Lung (tissue), 11 donors: ENCODE measurements at regions not wholly inside any gene's neighbourhood (a gene's known extent, or its start where the extent isn't known, plus 50 kb on each side); places are given as distances from the start of the nearest gene placed in this dataset.

ENCODE experiments used
- ATAC-seq: fragments of 200-7000 bp; cut with Tn5 transposase; one replicate; pipeline ENCODE4 v1.9.1; 2020; ENCODE audit warnings: moderate number of reproducible peaks; ENCODE audit not compliant: insufficient read depth, low FRiP score
- DNase-seq, 3 donors: peaks; one replicate each; pipeline ENCODE4 v3.0.0-alpha.2; 2013 to 2017
- H3K27ac ChIP-seq, 2 donors: one replicate each; pipeline ENCODE4 v1.5.1; 2013; ENCODE audit warnings: mild to moderate bottlenecking in 2 of 2, moderate library complexity in 2 of 2, control low read depth in 1 of 2, inconsistent platforms in 1 of 2, low read depth in 1 of 2, low read length in 1 of 2
- H3K27me3 ChIP-seq, 3 donors: one replicate each; pipeline ENCODE4 v1.5.1; 2013; ENCODE audit warnings: low read length in 2 of 3; ENCODE audit not compliant: control insufficient read depth in 3 of 3, insufficient read depth in 3 of 3
- H3K36me3 ChIP-seq, 4 donors: one replicate each; pipeline ENCODE4 v1.5.1; 2013; ENCODE audit warnings: low read length in 4 of 4, mild to moderate bottlenecking in 1 of 4, moderate library complexity in 1 of 4; ENCODE audit not compliant: control insufficient read depth in 4 of 4, insufficient read depth in 4 of 4
- H3K4me1 ChIP-seq, 5 donors: one replicate each; pipeline ENCODE4 v1.5.1; 2013; ENCODE audit warnings: low read length in 5 of 5, mild to moderate bottlenecking in 2 of 5, moderate library complexity in 1 of 5; ENCODE audit not compliant: control insufficient read depth in 5 of 5, insufficient read depth in 5 of 5
- H3K4me3 ChIP-seq: one replicate; pipeline ENCODE4 v1.5.1; 2013; ENCODE audit warnings: mild to moderate bottlenecking, control low read depth, moderate library complexity
- H3K9ac ChIP-seq, 2 donors: one replicate each; pipeline ENCODE4 v1.5.1; 2013; ENCODE audit warnings: low read length in 2 of 2, control low read depth in 1 of 2; ENCODE audit not compliant: insufficient read depth in 1 of 2
- H3K9me3 ChIP-seq, 4 donors: one replicate each; pipeline ENCODE4 v1.5.1; 2013; ENCODE audit warnings: low read length in 3 of 4, mild to moderate bottlenecking in 1 of 4, moderate library complexity in 1 of 4; ENCODE audit not compliant: control insufficient read depth in 4 of 4, insufficient read depth in 3 of 4
- CTCF ChIP-seq: IDR thresholded peaks from 2 replicates; pipeline ENCODE4 v1.5.1; 2012; ENCODE audit warnings: mild to moderate bottlenecking; ENCODE audit errors: control extremely low read depth, extremely low read depth
- WGBS, 2 donors: extraction: QIAGEN DNeasy Blood & Tissue Kit; methylation state at CpG; one replicate each; pipeline ENCODE4 v1.1.7; 2013; 5-methylcytosine and 5-hydroxymethylcytosine counted together
- donor health status: control.
- donor health status: control.
- donor health status: Bipolar disorder and iron deficiency.
- donor health status: healthy.
- donor health status: DM: yes; HTN: yes; CAD: no.

GRCh38 chrX:77174680-77175519 lies 272.3 kb upstream of the FGF16 start:
- no peak overlapping the region for H3K9ac ChIP-seq
- ATAC-seq (no peak), DNase-seq (peak in 1 of 3 donors; percentile 0)
- H3K9me3 ChIP-seq: peaks cover 0 to 4% (median 0%) of the 10 kb centered on the region in 4 donors
- H3K27ac ChIP-seq: no peak overlapping the region
- no peak for TF ChIP-seq CTCF
- WGBS, 2 donors: 51 to 72% methylated on average over 2 of the region's 2 CpGs
- H3K4me1 ChIP-seq: no peaks in the 10 kb centered on the region
- no peaks in the 10 kb centered on the region for H3K36me3 ChIP-seq
- H3K4me3 ChIP-seq: no peak overlapping the region
- no peaks in the 10 kb centered on the region for H3K27me3 ChIP-seq

DNA sequence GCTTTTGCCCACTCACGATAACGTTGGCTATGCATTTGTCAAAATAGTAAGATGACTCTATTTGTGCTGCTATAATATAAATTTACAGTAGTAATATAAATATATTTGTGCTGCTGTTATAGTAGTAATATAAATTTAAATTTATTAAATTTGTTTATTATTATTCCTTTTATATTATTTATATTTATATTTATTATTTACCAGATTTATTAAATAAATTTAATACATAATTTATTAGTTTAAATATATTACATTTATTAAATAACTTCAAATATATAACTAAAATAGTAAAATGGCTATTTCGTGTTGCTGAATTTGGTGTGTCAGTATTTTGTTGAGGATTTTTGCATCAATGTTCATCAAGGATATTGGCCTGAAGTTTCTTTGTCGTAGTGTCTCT lies 246.5 kb upstream of the FGF16 start:
- Histone ChIP-seq H3K4me1 (no peaks in the 10 kb centered on the region), H3K27me3 (no peaks in the 10 kb centered on the region), H3K27ac (no peak overlapping the region), H3K36me3 (no peaks in the 10 kb centered on the region), H3K9me3 (no peaks in the 10 kb centered on the region), H3K9ac (no peak overlapping the region), H3K4me3 (no peak overlapping the region)
- ATAC-seq (no peak), DNase-seq (no peak)
- WGBS, 2 donors: 75 to 96% methylated on average over 4 of the region's 4 CpGs
- no peak for TF ChIP-seq CTCF

DNA sequence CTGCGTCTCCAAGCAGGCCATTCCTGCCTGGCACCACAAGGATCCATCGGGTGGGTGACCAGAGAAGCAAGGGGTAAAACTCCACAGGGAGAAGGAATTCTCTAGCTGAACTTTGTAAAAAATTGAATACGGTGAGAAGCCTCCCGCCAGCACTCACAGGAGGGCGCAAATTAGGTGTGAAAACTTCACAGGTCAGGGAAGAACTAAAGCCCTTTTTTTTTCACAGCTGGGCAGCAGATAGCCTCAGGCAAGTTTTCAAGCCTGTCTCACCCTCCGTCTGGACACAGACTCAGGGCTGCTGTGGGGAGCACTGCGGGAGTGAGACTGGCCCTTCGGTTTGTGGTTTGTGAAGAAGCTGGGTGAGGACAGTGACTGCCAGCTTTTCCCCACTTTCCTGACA lies 224.1 kb upstream of the FGF16 start:
- DNase-seq: no peak
- Histone ChIP-seq H3K9me3 (peaks cover 0 to 6% (median 1%) of the 10 kb centered on the region in 4 donors), H3K27me3 (no peaks in the 10 kb centered on the region), H3K9ac (no peak overlapping the region), H3K4me3 (no peak overlapping the region), H3K4me1 (no peaks in the 10 kb centered on the region), H3K27ac (no peak overlapping the region), H3K36me3 (no peaks in the 10 kb centered on the region)
- no peak for TF ChIP-seq CTCF
- ATAC-seq: no peak
- 19 to 48% methylated on average over 7 to 8 of the region's 8 CpGs for WGBS, 2 donors

DNA sequence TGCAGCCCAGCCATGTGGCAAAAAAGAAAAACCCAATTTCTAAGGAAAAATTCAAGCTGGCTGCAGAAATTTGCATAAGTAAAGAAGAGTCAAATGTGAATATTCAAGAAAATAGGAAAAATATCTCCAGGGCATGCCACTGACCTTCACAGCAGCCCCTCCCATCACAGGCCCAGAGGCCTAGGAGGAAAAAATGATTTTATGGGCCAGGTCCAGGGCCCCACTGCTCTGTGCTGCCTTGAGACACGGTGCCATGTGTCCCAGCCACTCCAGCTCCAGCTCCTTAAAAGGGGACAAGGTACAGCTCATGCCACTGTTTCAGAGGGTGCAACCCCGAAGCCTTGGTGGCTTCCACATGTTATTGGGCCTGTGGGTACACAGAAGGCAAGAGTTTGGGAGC lies 182.7 kb upstream of the FGF16 start:
- Histone ChIP-seq H3K36me3 (no peaks in the 10 kb centered on the region), H3K4me3 (no peak overlapping the region), H3K27me3 (no peaks in the 10 kb centered on the region), H3K4me1 (no peaks in the 10 kb centered on the region), H3K9me3 (peaks cover 0 to 20% (median 7%) of the 10 kb centered on the region in 4 donors), H3K27ac (no peak overlapping the region), H3K9ac (no peak overlapping the region)
- WGBS, 2 donors: 41 to 44% methylated on average over 2 of the region's 2 CpGs
- no peak for DNase-seq
- no peak for ATAC-seq
- no peak for TF ChIP-seq CTCF
